Breast epithelium (tissue), 3 donors: ENCODE measurements at regions not wholly inside any gene's neighbourhood (a gene's known extent, or its start where the extent isn't known, plus 50 kb on each side); places are given as distances from the start of the nearest gene placed in this dataset.

ENCODE experiments used
- CTCF ChIP-seq, 3 donors: fragments of 450-650 bp; IDR thresholded peaks; one replicate each; pipeline ENCODE4 v1.5.1; 2016 to 2017; ENCODE audit warnings: antibody characterized with exemption in 3 of 3, mild to moderate bottlenecking in 3 of 3, moderate library complexity in 3 of 3
- POLR2A ChIP-seq: fragments of 450-650 bp; IDR thresholded peaks from one replicate; pipeline ENCODE4 v1.6.1; 2016; ENCODE audit warnings: antibody characterized with exemption, mild to moderate bottlenecking, moderate library complexity

GRCh38 chr7:81110673-81111072 is 191.8 kb upstream of the SEMA3C start:
- TF ChIP-seq POLR2A, result no peak
- no peak for TF ChIP-seq CTCF (IDR thresholded peaks at IDR 0.05)
